PC-3 (cell line): ENCODE measurements at regions not wholly inside any gene's neighbourhood (a gene's known extent, or its start where the extent isn't known, plus 50 kb on each side); places are given as distances from the start of the nearest gene placed in this dataset.
A peak's percentile ranks its signal among the peaks of the same experiment; 100 is the strongest.

ENCODE experiments used
- ATAC-seq: fragments of 200-7000 bp; cut with Tn5 transposase; 2 replicates; pipeline ENCODE4 v1.9.1; 2020; ENCODE audit warnings: mild to moderate bottlenecking, moderate library complexity
- BruUV-seq: library from RNA; stranded (reverse); fragments of 400-500 nt; replicated peaks from 2 replicates; lab custom pipeline; 2021; lab: Mats Ljungman, UMichigan
- CTCF ChIA-PET: fragments of 300-600 bp; sonication (Branson Sonifier 250); formaldehyde crosslinking; loops from one replicate; lab custom pipeline; 2022; ENCODE audit warnings: antibody characterized with exemption; lab: Charles Lee
- POLR2A ChIA-PET: fragments of 300-600 bp; sonication (Branson Sonifier 250); formaldehyde crosslinking; loops from one replicate; lab custom pipeline; 2022; ENCODE audit warnings: antibody characterized with exemption; ENCODE audit not compliant: unreplicated experiment; lab: Charles Lee
- DNase-seq: peaks from one replicate; pipeline ENCODE4 v3.0.0-alpha.2; 2015
- H2AFZ ChIP-seq: fragments of 300-600 bp; sonication (generic); 2 replicates; pipeline ENCODE4 v1.6.0; 2016; ENCODE audit warnings: antibody characterized with exemption, low read length
- H3F3A ChIP-seq: fragments of 300-600 bp; sonication (generic); one replicate; pipeline ENCODE4 v1.6.0; 2017; ENCODE audit warnings: antibody characterized with exemption, low read length, control low read depth, mild to moderate bottlenecking; ENCODE audit not compliant: unreplicated experiment
- H3K27ac ChIP-seq: fragments of 300-600 bp; sonication (generic); 2 replicates; pipeline ENCODE4 v1.5.1; 2016; ENCODE audit warnings: mild to moderate bottlenecking, low read length
- H3K27me3 ChIP-seq: fragments of 300-600 bp; sonication (generic); 2 replicates; pipeline ENCODE4 v1.6.1; 2016; ENCODE audit warnings: low read length, mixed read lengths
- H3K36me3 ChIP-seq: fragments of 300-600 bp; sonication (generic); 2 replicates; pipeline ENCODE4 v1.6.1; 2016; ENCODE audit warnings: low read depth, mixed run types, low read length, mixed read lengths
- H3K4me1 ChIP-seq: fragments of 300-600 bp; sonication (generic); 2 replicates; pipeline ENCODE4 v1.5.1; 2016; ENCODE audit warnings: low read length; ENCODE audit not compliant: insufficient read depth
- H3K4me2 ChIP-seq: fragments of 300-600 bp; sonication (generic); 2 replicates; pipeline ENCODE4 v1.6.0; 2016; ENCODE audit warnings: low read length
- H3K4me3 ChIP-seq: fragments of 300-600 bp; sonication (generic); 2 replicates; pipeline ENCODE4 v1.5.1; 2016; ENCODE audit warnings: mild to moderate bottlenecking, low read length, mixed read lengths
- H3K79me2 ChIP-seq: fragments of 300-600 bp; sonication (generic); 2 replicates; pipeline ENCODE4 v1.6.1; 2017; ENCODE audit warnings: low read length, mixed read lengths
- H3K9ac ChIP-seq: fragments of 300-600 bp; sonication (generic); 2 replicates; pipeline ENCODE4 v1.6.0; 2016; ENCODE audit warnings: mild to moderate bottlenecking, low read length
- H3K9me2 ChIP-seq: fragments of 300-600 bp; sonication (generic); replicated peaks from 2 replicates; pipeline ENCODE4 v1.6.1; 2016; ENCODE audit warnings: mixed run types, low read length, mixed read lengths
- H3K9me3 ChIP-seq: fragments of 300-600 bp; sonication (generic); 2 replicates; pipeline ENCODE4 v1.6.1; 2016; ENCODE audit warnings: low read length, mixed read lengths
- H4K20me1 ChIP-seq: fragments of 300-600 bp; sonication (generic); 2 replicates; pipeline ENCODE4 v1.6.1; 2016; ENCODE audit warnings: low read length, mixed read lengths
- CTCF ChIP-seq: fragments of 300-600 bp; sonication (generic); conservative IDR thresholded peaks from 2 replicates; pipeline ENCODE4 v1.5.1; 2017; ENCODE audit warnings: antibody characterized with exemption, low read depth, mild to moderate bottlenecking, low read length
- EZH2 ChIP-seq: fragments of 300-600 bp; sonication (generic); IDR thresholded peaks from one replicate; pipeline ENCODE4 v1.6.1; 2017; ENCODE audit warnings: antibody characterized with exemption, mild to moderate bottlenecking, low read length; ENCODE audit not compliant: unreplicated experiment
- EZH2phosphoT487 ChIP-seq: fragments of 300-600 bp; sonication (generic); IDR thresholded peaks from 2 replicates; pipeline ENCODE4 v1.6.1; 2018; ENCODE audit warnings: mild to moderate bottlenecking, antibody characterized with exemption, low read length, borderline replicate concordance
- intact Hi-C: fragments of 100-400 bp; cut with micrococcal nuclease; formaldehyde crosslinking; loops from 2 replicates; pipeline ENCODE4 v1.9.0; 2023

- Histone ChIP-seq H3K4me2 (no peak overlapping the region), H3K4me3 (no peak overlapping the region), H3K4me1 (peaks cover 17% of the 10 kb centered on the region), H4K20me1 (no peaks in the 10 kb centered on the region), H3K36me3 (no peaks in the 10 kb centered on the region), H3K27me3 (no peaks in the 10 kb centered on the region), H3K9me3 (no peaks in the 10 kb centered on the region), H3K79me2 (no peaks in the 10 kb centered on the region), H3F3A (no peaks in the 10 kb centered on the region), H3K27ac (no peak overlapping the region), H3K9me2 (no peaks in the 10 kb centered on the region), H2AFZ (no peak overlapping the region), H3K9ac (no peak overlapping the region)
- POLR2A ChIA-PET, result no interaction called here
- TF ChIP-seq CTCF, result no peak
- no peak for TF ChIP-seq EZH2phosphoT487
- TF ChIP-seq EZH2, result no peak
- intact Hi-C loops, result no loop called here
- DNase-seq (no peak), ATAC-seq (no peak)
- CTCF ChIA-PET, result no interaction called here
- BruUV-seq, result no TSS peak
These were observed 290.6 kb downstream of the ZNF674 start for GRCh38 chrX:46254641-46255040.

- H3K4me1 ChIP-seq, result peaks cover 7% of the 10 kb centered on the region
- H4K20me1 ChIP-seq, result no peaks in the 10 kb centered on the region
- H3K9ac ChIP-seq, result no peak overlapping the region
- TF ChIP-seq EZH2 (no peak), EZH2phosphoT487 (no peak), CTCF (no peak)
- intact Hi-C loops, result no loop called here
- H3K27me3 ChIP-seq, result no peaks in the 10 kb centered on the region
- H3K4me3 ChIP-seq, result no peak overlapping the region
- H3K4me2 ChIP-seq, result no peak overlapping the region
- no peaks in the 10 kb centered on the region for H3F3A ChIP-seq
- H3K9me2 ChIP-seq, result no peaks in the 10 kb centered on the region
- H3K79me2 ChIP-seq, result no peaks in the 10 kb centered on the region
- H3K36me3 ChIP-seq, result no peaks in the 10 kb centered on the region
- ChIA-PET POLR2A (no interaction called here), CTCF (no interaction called here)
- ATAC-seq (no peak), DNase-seq (peak; percentile 58)
- no peak overlapping the region for H3K27ac ChIP-seq
- no peaks in the 10 kb centered on the region for H3K9me3 ChIP-seq
- no peak overlapping the region for H2AFZ ChIP-seq
- BruUV-seq, result no TSS peak
These were observed 293.5 kb downstream of the ZNF674 start for GRCh38 chrX:46251755-46252154.

GRCh38 chrX:46250151-46250550, 295.1 kb downstream of the ZNF674 start:
- Histone ChIP-seq H3K79me2 (no peaks in the 10 kb centered on the region), H3K9me2 (no peaks in the 10 kb centered on the region), H3K9me3 (no peaks in the 10 kb centered on the region), H3K27ac (no peak overlapping the region), H2AFZ (no peak overlapping the region), H3K4me2 (no peak overlapping the region), H3K4me1 (peaks cover 5% of the 10 kb centered on the region; the same call in 1 of the 2 replicates), H3K9ac (no peak overlapping the region), H3F3A (no peaks in the 10 kb centered on the region), H3K4me3 (no peak overlapping the region), H4K20me1 (no peaks in the 10 kb centered on the region), H3K27me3 (no peaks in the 10 kb centered on the region), H3K36me3 (no peaks in the 10 kb centered on the region)
- ATAC-seq (no peak), DNase-seq (no peak)
- ChIA-PET CTCF (no interaction called here), POLR2A (no interaction called here)
- intact Hi-C loops, result no loop called here
- no peak for TF ChIP-seq CTCF
- TF ChIP-seq EZH2, result no peak
- TF ChIP-seq EZH2phosphoT487, result no peak
- no TSS peak for BruUV-seq
